GM12878 (cell line): ENCODE measurements at regions not wholly inside any gene's neighbourhood (a gene's known extent, or its start where the extent isn't known, plus 50 kb on each side); places are given as distances from the start of the nearest gene placed in this dataset.
"Not testable (repeated sequence)": the region's sequence is repeated elsewhere in the genome, so short reads cannot be mapped to it uniquely, and the experiment has no call there.

ENCODE experiments used
- CBX5 ChIP-seq: sonication (generic); IDR thresholded peaks from 2 replicates; pipeline ENCODE4 v1.6.1; 2016; ENCODE audit warnings: low read depth, moderate library complexity, mild to moderate bottlenecking, inconsistent platforms
- EP300 ChIP-seq, 2 experiments: fragments of 150-350 bp in 1 of 2; IDR thresholded peaks; 2 replicates each; pipeline ENCODE4 v1.6.1; 2011 to 2012; ENCODE audit warnings: low read depth in 2 of 2, low read length in 2 of 2, borderline replicate concordance in 1 of 2, improper control_type of control experiment in 1 of 2, inconsistent platforms in 1 of 2; ENCODE audit not compliant: control insufficient read depth in 1 of 2
- ESRRA ChIP-seq: IDR thresholded peaks from 2 replicates; pipeline ENCODE4 v1.6.1; 2012; ENCODE audit warnings: mild to moderate bottlenecking, low read length, improper control_type of control experiment
- EZH2 ChIP-seq: IDR thresholded peaks from 2 replicates; pipeline ENCODE4 v1.6.1; 2012; ENCODE audit warnings: low read depth, mild to moderate bottlenecking, control low read depth, inconsistent platforms, low read length, borderline replicate concordance; ENCODE audit not compliant: control insufficient read depth
- POLR2A ChIP-seq: IDR thresholded peaks from 2 replicates; pipeline ENCODE4 v1.6.1; 2011; ENCODE audit warnings: low read depth, mild to moderate bottlenecking, low read length
- POLR2AphosphoS5 ChIP-seq: IDR thresholded peaks from 2 replicates; pipeline ENCODE4 v1.6.1; 2011; ENCODE audit warnings: mild to moderate bottlenecking, low read length, inconsistent platforms
- RAD21 ChIP-seq: IDR thresholded peaks from 2 replicates; pipeline ENCODE4 v1.6.1; 2011; ENCODE audit warnings: mild to moderate bottlenecking, low read depth, low read length, moderate library complexity; ENCODE audit not compliant: insufficient read depth
- RB1 ChIP-seq: fragments of 450-650 bp; formaldehyde crosslinking; IDR thresholded peaks from 2 replicates; pipeline ENCODE4 v1.6.1; 2017; ENCODE audit warnings: mild to moderate bottlenecking, borderline replicate concordance
- REST ChIP-seq: IDR thresholded peaks from 2 replicates; pipeline ENCODE4 v1.6.1; 2012; ENCODE audit warnings: mild to moderate bottlenecking, low read depth, low read length
- SRF ChIP-seq, 2 experiments: IDR thresholded peaks; 2 replicates each; pipeline ENCODE4 v1.6.1; 2011; ENCODE audit warnings: low read depth in 2 of 2, low read length in 2 of 2, mild to moderate bottlenecking in 1 of 2, moderate library complexity in 1 of 2
- TAF1 ChIP-seq: IDR thresholded peaks from 2 replicates; pipeline ENCODE4 v1.6.1; 2011; ENCODE audit warnings: mild to moderate bottlenecking, low read depth, low read length, borderline replicate concordance
- USF2 ChIP-seq: IDR thresholded peaks from 2 replicates; pipeline ENCODE4 v1.6.1; 2011; ENCODE audit warnings: low read depth, low read length, improper control_type of control experiment, borderline replicate concordance
- ZNF274 ChIP-seq: IDR thresholded peaks from one replicate; pipeline ENCODE4 v1.8.0; 2011; ENCODE audit not compliant: insufficient read length, insufficient read depth
- TF ChIP-seq, protein P1 (sequence below), 3 experiments: IDR thresholded peaks in 2 of 3; conservative IDR thresholded peaks in 1 of 3; 2 replicates each; pipeline ENCODE4 v1.5.1; 2011; ENCODE audit warnings: low read depth in 3 of 3, low read length in 3 of 3, mild to moderate bottlenecking in 3 of 3, control low read depth in 2 of 3, moderate library complexity in 2 of 3, inconsistent platforms in 1 of 3, mixed read lengths in 1 of 3; ENCODE audit not compliant: control insufficient read depth in 2 of 3, insufficient read depth in 1 of 3; ENCODE audit errors: extremely low read depth in 1 of 3

DNA sequence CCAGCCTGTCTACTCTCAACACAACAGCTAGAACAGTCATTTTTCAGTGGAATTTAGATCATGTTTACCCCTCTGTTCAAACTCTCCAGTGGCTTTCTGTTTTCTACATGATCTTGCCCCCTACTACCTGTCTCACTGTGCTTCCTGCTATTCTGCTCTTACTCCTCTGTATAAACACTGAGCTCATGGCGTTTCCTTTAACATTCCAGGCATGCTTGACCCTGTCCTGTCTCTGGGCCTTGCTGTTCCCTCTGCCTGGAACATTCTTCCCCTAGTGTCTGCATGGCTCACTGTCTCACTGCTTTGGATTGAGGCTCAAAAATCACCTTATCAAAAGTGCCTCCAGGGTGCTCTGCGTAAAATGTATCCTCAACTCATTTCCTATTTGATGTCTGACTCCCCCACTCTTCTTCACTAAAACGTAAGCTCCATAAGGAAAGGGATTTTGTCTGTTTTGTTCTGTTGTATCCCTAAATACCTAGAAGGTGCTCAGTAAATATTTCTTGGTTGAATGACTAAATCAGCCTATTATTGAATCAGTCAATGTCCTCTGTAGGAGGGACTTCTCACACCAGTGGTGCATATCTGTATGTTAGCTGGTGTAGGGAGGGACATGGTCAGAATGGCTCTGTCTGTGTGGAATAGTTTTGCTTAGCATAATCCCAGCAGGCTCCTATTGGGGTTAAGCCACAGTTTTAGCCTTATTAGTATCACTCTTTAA, 78.0 kb upstream of the VKORC1L1 start:
- TF ChIP-seq TAF1; ESRRA; ZNF274; POLR2A; SRF (IDR thresholded peaks at IDR 0.05; ENCODE audit: low read depth in 2 of 2, low read length in 2 of 2); EP300 (IDR thresholded peaks at IDR 0.05; ENCODE audit: borderline replicate concordance in 1 of 2, control insufficient read depth in 1 of 2, low read depth in 2 of 2, low read length in 2 of 2); REST; EZH2; POLR2AphosphoS5; USF2; CBX5; RAD21; RB1: not testable (repeated sequence)
- TF ChIP-seq, protein P1, sequence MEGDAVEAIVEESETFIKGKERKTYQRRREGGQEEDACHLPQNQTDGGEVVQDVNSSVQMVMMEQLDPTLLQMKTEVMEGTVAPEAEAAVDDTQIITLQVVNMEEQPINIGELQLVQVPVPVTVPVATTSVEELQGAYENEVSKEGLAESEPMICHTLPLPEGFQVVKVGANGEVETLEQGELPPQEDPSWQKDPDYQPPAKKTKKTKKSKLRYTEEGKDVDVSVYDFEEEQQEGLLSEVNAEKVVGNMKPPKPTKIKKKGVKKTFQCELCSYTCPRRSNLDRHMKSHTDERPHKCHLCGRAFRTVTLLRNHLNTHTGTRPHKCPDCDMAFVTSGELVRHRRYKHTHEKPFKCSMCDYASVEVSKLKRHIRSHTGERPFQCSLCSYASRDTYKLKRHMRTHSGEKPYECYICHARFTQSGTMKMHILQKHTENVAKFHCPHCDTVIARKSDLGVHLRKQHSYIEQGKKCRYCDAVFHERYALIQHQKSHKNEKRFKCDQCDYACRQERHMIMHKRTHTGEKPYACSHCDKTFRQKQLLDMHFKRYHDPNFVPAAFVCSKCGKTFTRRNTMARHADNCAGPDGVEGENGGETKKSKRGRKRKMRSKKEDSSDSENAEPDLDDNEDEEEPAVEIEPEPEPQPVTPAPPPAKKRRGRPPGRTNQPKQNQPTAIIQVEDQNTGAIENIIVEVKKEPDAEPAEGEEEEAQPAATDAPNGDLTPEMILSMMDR (IDR thresholded peaks at IDR 0.05 in 2 of 3, conservative IDR thresholded peaks at IDR 0.05 in 1 of 3; ENCODE audit: control insufficient read depth in 2 of 3, extremely low read depth in 1 of 3, insufficient read depth in 1 of 3, low read depth in 3 of 3, low read length in 3 of 3) = not testable (repeated sequence)
